Natural killer cell (primary cell): ENCODE measurements at regions not wholly inside any gene's neighbourhood (a gene's known extent, or its start where the extent isn't known, plus 50 kb on each side); places are given as distances from the start of the nearest gene placed in this dataset.

Experiments
- ATAC-seq, 3 donors: fragments of 150-1000 bp in 2 of 3; fragments of 200-7000 bp in 1 of 3; cut with Tn5 transposase; 1 replicate in 1 of 3; 2 replicates in 2 of 3; pipeline ENCODE4 v1.10.0; 2021; ENCODE audit warnings: mild to moderate bottlenecking in 2 of 3, moderate library complexity in 2 of 3
- DNase-seq, 2 donors: peaks; one replicate each; pipeline versions ENCODE4 v3.0.0 to v3.0.0-alpha.2; 2013 to 2021; ENCODE audit warnings: mixed read lengths in 1 of 2
- H3K27ac ChIP-seq: one replicate; pipeline ENCODE4 v1.5.1; 2013; ENCODE audit warnings: mild to moderate bottlenecking, low read length
- H3K27me3 ChIP-seq: one replicate; pipeline ENCODE4 v1.6.1; 2013; ENCODE audit warnings: low read length; ENCODE audit not compliant: control insufficient read depth, insufficient read depth
- H3K36me3 ChIP-seq: one replicate; pipeline ENCODE4 v1.6.1; 2013; ENCODE audit warnings: low read length; ENCODE audit not compliant: control insufficient read depth, insufficient read depth
- H3K4me1 ChIP-seq: one replicate; pipeline ENCODE4 v1.6.1; 2013; ENCODE audit warnings: low read length; ENCODE audit not compliant: control insufficient read depth, insufficient read depth
- H3K4me3 ChIP-seq: one replicate; pipeline ENCODE4 v1.5.1; 2013; ENCODE audit warnings: low read length
- H3K9me3 ChIP-seq: one replicate; pipeline ENCODE4 v1.6.1; 2013; ENCODE audit warnings: low read length; ENCODE audit not compliant: control insufficient read depth, insufficient read depth
- H3K27ac Mint-ChIP-seq, 2 donors: one replicate each; pipeline ENCODE4 v1.8.0; 2022; ENCODE audit warnings: mild to moderate bottlenecking in 2 of 2, mixed read lengths in 2 of 2, moderate library complexity in 1 of 2
- H3K27me3 Mint-ChIP-seq, 2 donors: one replicate each; pipeline ENCODE4 v1.8.0; 2022; ENCODE audit warnings: low read depth in 2 of 2, mixed read lengths in 2 of 2
- H3K36me3 Mint-ChIP-seq: one replicate; pipeline ENCODE4 v1.8.0; 2022; ENCODE audit warnings: mixed read lengths
- H3K4me1 Mint-ChIP-seq, 2 donors: one replicate each; pipeline ENCODE4 v1.8.0; 2022; ENCODE audit warnings: mixed read lengths in 2 of 2
- H3K4me3 Mint-ChIP-seq: one replicate; pipeline ENCODE4 v1.8.0; 2022; ENCODE audit warnings: mild to moderate bottlenecking, moderate library complexity, mixed read lengths
- H3K9me3 Mint-ChIP-seq, 2 donors: one replicate each; pipeline ENCODE4 v1.8.0; 2022; ENCODE audit warnings: mixed read lengths in 2 of 2
- WGBS: methylation state at CpG from one replicate; pipeline ENCODE4 v1.1.7; 2013; ENCODE audit warnings: missing lambda C conversion rate; ENCODE audit not compliant: insufficient coverage; 5-methylcytosine and 5-hydroxymethylcytosine counted together
- intact Hi-C: fragments of 100-400 bp; cut with micrococcal nuclease; formaldehyde crosslinking; loops from one replicate; pipeline ENCODE4 v1.14.2; 2022
- TF ChIP-seq, protein P1 (sequence below): fragments of 200-600 bp; IDR thresholded peaks from one replicate; pipeline ENCODE4 v1.8.0; 2022; ENCODE audit warnings: antibody characterized with exemption

DNA sequence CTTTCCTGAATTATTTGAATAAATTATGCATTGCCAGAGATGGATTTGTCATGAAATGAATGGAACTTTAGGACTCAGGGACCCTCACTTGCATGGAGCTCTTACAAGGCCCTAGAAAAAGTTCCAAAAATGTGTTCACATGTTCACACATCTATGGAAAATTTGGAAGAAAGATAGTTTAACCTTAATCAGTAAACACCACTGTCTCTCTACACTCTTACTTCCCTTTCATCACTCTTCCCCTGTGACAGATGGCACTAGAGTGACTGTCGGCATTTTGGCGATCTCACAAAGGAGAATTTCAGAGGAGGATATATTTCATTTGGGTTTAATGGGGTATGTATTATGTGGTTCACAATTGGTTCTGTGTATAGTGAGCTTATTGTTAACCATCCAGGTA, 600.8 kb downstream of the IGSF11 start:
- ATAC-seq: no peak

DNA sequence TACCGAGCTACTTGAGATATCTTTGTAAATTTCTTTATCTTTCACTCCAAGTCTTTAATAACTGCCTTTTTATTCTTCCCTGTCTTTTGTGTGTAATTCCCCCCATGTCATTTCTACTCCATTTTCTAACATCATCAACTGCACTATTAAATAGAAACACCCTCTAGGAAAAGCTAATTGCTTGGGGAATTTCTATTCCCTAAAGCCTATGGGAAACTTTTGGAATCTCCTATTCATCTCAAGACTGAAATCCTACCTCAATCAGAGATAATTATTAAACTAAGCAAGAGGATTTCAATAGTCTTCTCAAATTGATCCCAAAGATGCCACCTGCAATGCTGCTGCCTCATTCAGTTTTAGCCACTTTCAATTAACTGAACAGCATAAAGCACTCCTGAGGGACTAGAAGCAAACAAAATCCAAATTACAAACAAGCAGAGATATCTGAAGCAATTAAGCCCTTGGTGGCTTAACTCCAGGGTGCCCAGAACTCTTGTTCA, 598.7 kb downstream of the IGSF11 start:
- no peak for DNase-seq
- Mint-ChIP-seq H3K4me3 (no peak overlapping the region), H3K36me3 (no peaks in the 10 kb centered on the region), H3K27ac (no peak overlapping the region), H3K4me1 (no peaks in the 10 kb centered on the region), H3K27me3 (no peaks in the 10 kb centered on the region), H3K9me3 (peaks cover 10 to 12% of the 10 kb centered on the region in 2 donors)
- no peaks in the 10 kb centered on the region for H3K4me1 ChIP-seq
- H3K27ac ChIP-seq: no peak overlapping the region
- TF ChIP-seq, protein P1, sequence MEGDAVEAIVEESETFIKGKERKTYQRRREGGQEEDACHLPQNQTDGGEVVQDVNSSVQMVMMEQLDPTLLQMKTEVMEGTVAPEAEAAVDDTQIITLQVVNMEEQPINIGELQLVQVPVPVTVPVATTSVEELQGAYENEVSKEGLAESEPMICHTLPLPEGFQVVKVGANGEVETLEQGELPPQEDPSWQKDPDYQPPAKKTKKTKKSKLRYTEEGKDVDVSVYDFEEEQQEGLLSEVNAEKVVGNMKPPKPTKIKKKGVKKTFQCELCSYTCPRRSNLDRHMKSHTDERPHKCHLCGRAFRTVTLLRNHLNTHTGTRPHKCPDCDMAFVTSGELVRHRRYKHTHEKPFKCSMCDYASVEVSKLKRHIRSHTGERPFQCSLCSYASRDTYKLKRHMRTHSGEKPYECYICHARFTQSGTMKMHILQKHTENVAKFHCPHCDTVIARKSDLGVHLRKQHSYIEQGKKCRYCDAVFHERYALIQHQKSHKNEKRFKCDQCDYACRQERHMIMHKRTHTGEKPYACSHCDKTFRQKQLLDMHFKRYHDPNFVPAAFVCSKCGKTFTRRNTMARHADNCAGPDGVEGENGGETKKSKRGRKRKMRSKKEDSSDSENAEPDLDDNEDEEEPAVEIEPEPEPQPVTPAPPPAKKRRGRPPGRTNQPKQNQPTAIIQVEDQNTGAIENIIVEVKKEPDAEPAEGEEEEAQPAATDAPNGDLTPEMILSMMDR: no peak
- intact Hi-C loops: no loop called here
- no peaks in the 10 kb centered on the region for H3K36me3 ChIP-seq
- no peak for ATAC-seq
- no peaks in the 10 kb centered on the region for H3K27me3 ChIP-seq
- no peak overlapping the region for H3K4me3 ChIP-seq
- peaks cover 3% of the 10 kb centered on the region for H3K9me3 ChIP-seq
- 75% methylated on average over 1 of the region's 1 CpG for WGBS

More for the DNA sequence above, 600.8 kb downstream of the IGSF11 start:
- no peaks in the 10 kb centered on the region for H3K36me3 ChIP-seq
- no peaks in the 10 kb centered on the region for H3K27me3 ChIP-seq
- Mint-ChIP-seq H3K36me3 (no peaks in the 10 kb centered on the region), H3K4me3 (no peak overlapping the region), H3K4me1 (no peaks in the 10 kb centered on the region), H3K27me3 (no peaks in the 10 kb centered on the region), H3K27ac (no peak overlapping the region), H3K9me3 (peaks cover 7 to 12% of the 10 kb centered on the region in 2 donors)
- no CpG with 5 or more reads among the region's 2 CpGs for WGBS
- no peak overlapping the region for H3K27ac ChIP-seq
- peaks cover 3% of the 10 kb centered on the region for H3K9me3 ChIP-seq
- TF ChIP-seq, protein P1: no peak
- H3K4me3 ChIP-seq: no peak overlapping the region
- DNase-seq: no peak
- intact Hi-C loops: no loop called here
- no peaks in the 10 kb centered on the region for H3K4me1 ChIP-seq

DNA sequence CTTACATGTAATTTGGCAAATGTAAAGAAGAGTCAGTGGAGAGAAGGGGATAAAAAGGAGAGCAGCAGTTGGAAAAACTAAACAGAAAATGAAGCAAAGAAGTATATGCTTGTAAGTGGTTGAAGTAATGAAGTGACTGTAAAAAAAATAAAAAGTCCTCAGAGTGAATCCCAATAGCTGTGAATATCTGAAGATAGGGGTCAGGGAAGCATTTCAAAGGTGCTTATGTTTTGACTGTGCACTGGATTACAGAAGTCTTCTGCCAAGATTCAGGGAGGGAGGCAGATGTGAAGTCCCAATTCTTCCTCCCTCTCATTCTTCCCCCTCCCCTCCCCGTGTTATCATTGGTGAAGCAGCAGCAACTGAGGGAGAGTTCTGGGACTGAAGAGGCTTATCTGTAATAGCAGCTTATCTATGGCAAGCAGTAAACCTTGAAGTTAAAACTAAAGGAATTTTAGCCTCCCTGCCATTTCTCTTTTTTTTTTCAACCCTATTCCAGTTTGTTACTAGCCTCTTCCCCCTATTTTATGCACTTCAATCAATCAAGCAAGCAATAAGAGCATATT, 597.9 kb downstream of the IGSF11 start:
- ATAC-seq: no peak
- no peaks in the 10 kb centered on the region for H3K36me3 ChIP-seq
- H3K27ac ChIP-seq: no peak overlapping the region
- WGBS: no CpG with 5 or more reads among the region's 1 CpG
- H3K27ac Mint-ChIP-seq: no peak overlapping the region
- H3K9me3 Mint-ChIP-seq: peaks cover 12 to 15% of the 10 kb centered on the region in 2 donors
- no peaks in the 10 kb centered on the region for H3K27me3 Mint-ChIP-seq
- no peaks in the 10 kb centered on the region for H3K4me1 Mint-ChIP-seq
- H3K4me3 Mint-ChIP-seq: no peak overlapping the region
- peaks cover 3% of the 10 kb centered on the region for H3K9me3 ChIP-seq
- DNase-seq: no peak
- intact Hi-C loops: no loop called here
- no peaks in the 10 kb centered on the region for H3K36me3 Mint-ChIP-seq
- no peaks in the 10 kb centered on the region for H3K27me3 ChIP-seq
- H3K4me3 ChIP-seq: no peak overlapping the region
- TF ChIP-seq, protein P1: no peak
- no peaks in the 10 kb centered on the region for H3K4me1 ChIP-seq

DNA sequence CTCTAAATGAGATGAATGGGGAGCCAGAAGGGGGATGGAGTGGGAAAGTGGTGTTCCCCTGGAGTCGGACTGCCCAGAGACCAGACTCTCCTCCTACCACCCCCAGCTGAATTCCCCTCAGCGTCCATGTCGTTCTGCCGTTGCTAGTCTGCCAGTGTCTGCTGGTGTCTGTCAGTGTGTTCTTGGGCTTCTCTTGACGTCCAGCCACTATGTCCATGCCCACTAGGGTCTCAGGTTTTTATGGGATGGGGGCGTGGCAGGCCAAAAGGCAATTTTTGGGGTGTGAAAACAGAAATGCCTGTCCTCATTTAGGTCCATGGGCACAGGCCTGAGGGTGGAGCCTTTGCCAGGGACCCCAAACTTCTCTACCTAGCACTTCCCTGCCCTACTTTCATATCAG, 589.6 kb downstream of the IGSF11 start:
- WGBS: 87% methylated on average over 5 of the region's 6 CpGs

More for the DNA sequence above, 589.6 kb downstream of the IGSF11 start:
- Mint-ChIP-seq H3K9me3 (peaks cover 16 to 19% of the 10 kb centered on the region in 2 donors), H3K4me3 (no peak overlapping the region), H3K36me3 (peaks cover 6% of the 10 kb centered on the region), H3K27ac (no peak overlapping the region), H3K27me3 (no peaks in the 10 kb centered on the region), H3K4me1 (no peaks in the 10 kb centered on the region)
- Histone ChIP-seq H3K36me3 (no peaks in the 10 kb centered on the region), H3K27ac (no peak overlapping the region), H3K4me1 (no peaks in the 10 kb centered on the region), H3K27me3 (no peaks in the 10 kb centered on the region), H3K9me3 (peaks cover 3% of the 10 kb centered on the region), H3K4me3 (no peak overlapping the region)
- TF ChIP-seq, protein P1: no peak
- ATAC-seq: no peak
- intact Hi-C loops: no loop called here
- no peak for DNase-seq
